Muscle of back (tissue), 3 donors: ENCODE measurements at regions not wholly inside any gene's neighbourhood (a gene's known extent, or its start where the extent isn't known, plus 50 kb on each side); places are given as distances from the start of the nearest gene placed in this dataset.

Experiments
- DNase-seq, 3 donors: peaks; one replicate each; pipeline versions ENCODE4 v3.0.0 to v3.0.0-alpha.2; 2013

DNA sequence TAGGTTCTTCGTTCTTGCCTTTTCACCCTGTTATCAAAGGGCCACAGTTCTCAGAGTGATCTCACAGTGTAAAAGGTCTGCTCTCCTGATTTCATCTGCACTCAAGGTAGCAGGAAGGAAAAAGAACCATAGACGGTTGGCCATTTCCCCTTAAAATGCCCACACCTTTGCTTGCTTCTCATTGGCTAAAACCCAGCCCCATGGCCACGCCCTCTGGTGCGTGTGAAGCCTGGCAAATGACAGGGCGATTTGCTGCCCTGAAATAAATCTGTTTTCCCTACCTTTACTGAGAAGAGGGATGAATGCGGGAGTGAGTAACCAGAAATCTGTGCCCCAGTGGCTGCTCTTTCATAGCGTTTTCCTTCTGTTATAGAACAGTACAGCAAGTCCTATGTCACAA lies 269.3 kb downstream of the POU4F1 start:
- DNase-seq = no peak

DNA sequence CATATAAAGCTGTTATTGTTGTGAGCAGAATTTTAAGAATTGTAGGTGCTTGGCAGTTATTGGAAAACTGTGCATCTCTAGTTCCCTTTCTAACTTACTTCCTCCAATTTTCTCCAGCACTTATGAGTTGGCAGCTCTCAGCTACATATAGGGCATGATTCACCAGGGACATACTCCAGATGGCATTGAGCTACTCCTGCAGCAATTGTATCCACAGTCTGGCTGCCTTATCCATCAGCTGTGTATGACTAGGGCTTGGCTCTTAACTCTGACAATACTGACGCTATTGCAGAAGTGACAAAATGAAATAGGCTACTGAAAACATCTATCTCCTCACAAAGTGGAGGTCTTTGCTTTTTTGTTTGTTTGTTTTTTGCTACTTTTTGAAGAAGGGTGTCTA lies 276.7 kb downstream of the POU4F1 start:
- peak in 1 of 3 donors; percentile 2 for DNase-seq

- no peak for DNase-seq
These were observed 277.8 kb downstream of the POU4F1 start for GRCh38 chr13:78325585-78325984.

- no peak for DNase-seq
These were observed 279.5 kb downstream of the POU4F1 start for GRCh38 chr13:78323848-78324247.

DNA sequence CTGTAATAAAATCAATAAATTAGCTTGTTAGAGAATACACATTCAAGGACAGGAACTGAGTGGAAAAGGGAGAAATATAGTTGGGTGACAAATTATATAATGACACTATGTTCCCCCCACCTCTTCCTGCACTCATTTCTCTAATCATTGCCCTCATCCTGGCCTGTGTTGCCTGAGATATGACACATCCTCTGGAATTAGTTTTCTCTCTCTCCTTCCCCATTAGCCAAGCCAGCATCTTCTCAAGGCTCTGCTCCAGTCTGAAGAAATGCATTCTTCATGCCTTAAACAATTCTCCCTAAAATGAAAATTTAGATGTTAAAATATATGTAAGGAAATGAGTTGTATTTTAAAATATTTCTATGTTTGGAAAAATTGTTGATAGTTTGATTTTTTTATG lies 280.3 kb downstream of the POU4F1 start:
- no peak for DNase-seq

DNA sequence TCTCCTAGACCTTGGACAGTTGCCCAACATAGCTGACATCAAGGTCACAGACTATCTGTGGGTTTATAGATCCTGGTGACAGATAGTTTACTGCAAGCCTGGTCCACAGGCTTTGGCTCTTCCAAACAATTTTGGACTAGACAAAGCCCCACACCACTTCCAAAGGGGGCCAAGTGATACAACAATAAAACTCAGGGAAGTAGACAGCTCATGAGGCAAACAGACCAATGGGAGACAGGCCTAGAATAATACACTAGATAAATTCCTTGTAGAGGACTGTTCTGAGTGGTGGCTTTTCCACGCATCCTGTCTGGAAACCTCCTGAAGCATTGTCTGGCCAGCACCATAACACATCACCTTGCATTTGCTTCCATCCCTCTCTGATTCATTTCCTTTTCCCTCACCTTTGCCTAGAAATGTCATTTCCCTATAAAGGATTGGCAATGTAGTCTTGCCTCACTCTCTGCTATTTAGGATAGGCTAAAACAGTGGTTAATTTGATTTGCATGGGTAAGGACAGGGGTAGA lies 284.2 kb downstream of the POU4F1 start:
- DNase-seq = no peak

GRCh38 chr13:78317030-78317429 lies 286.3 kb downstream of the POU4F1 start:
- DNase-seq = peak; percentile 16 to 52 (median 16)

DNA sequence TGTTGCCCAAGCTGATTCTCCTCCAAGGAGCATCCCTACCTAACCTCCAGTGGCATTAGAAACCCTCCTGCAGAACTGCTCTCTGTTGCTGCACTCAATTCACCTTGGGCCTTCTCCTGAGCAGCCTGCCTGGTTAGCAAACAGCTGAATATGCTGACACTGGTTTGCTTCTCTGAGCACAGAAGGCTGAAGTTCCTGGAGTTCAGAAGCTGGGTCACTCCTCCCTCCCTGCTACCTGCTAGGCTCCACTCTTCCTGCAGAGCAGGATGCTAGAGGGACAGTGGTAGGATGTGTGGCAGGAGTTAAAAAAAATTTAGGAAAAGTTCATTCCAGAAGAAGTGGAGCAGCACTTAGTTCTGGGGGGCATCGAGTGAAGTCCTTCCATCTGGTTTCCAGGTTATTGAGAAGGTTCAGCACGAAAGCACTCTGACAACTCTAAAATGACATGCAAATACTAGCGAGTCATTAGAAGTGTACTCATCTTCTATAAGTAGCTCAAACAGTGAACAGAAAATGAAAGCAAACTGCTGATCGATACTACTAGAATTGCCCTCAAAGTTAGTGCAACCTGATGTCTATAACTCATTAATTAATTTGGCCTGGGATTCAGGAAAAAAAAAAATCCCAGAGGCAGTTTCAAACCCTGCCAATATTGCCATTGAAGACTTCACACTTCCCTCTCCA lies 293.7 kb downstream of the POU4F1 start:
- no peak for DNase-seq

GRCh38 chr13:78306519-78307206 lies 296.7 kb downstream of the POU4F1 start:
- DNase-seq = peak in 1 of 3 donors; percentile 57

- DNase-seq = peak; percentile 54 to 90 (median 77)
These were observed 298.2 kb downstream of the POU4F1 start for GRCh38 chr13:78305171-78305570.

DNA sequence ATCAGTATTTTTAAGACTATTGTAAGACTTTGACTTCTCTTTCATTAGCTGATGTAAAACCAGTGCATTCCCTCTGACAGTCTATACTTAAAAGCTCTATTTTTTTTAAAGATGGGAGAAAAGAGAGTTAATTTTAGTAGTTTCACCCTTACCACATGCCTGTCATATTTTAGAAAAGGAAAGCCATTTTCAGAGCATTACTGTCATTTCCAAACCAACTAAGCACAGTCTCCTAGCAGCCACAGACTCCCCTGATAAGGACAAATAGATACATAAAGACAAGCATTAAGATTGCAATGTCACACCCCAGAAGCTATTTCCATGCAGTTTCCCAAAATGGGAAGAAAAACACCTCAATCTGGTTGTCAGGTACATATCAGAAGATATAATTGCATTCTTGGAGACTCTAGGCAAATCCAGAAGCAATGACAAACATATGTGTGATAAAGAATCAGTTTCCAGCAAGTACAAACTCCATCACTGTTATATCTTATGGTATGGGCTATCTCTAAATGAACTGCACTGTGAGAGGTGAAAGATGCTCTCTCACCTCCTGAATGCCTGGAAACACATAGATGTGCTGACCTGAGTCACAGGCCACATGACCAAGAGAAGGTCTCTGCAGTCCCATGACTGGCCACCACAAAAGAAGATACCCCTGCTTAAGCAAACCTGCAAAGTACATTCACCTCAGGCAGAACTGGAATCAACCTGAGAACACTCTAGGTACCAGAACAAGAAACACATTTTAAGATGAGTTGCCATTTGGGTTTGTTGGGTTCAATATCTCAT lies 303.3 kb downstream of the POU4F1 start:
- no peak for DNase-seq

DNA sequence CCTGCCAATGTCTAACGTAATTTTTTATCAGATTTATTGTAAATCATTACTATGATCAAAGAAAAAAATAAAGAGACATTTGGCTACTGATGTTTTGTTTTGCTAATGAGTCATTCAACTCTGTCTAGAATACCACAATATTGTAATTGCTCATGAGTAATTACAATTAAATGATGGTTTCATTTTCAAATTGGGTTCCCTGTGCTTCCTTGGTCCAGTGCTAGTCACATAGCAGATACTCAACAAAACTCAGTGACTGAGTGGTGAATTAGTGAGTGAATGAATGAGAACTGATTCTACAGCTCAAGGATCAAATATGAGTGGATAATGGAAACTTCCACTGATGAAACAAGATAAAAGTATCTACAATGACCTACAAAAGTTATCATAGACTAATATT lies 304.7 kb downstream of the POU4F1 start:
- no peak for DNase-seq

DNA sequence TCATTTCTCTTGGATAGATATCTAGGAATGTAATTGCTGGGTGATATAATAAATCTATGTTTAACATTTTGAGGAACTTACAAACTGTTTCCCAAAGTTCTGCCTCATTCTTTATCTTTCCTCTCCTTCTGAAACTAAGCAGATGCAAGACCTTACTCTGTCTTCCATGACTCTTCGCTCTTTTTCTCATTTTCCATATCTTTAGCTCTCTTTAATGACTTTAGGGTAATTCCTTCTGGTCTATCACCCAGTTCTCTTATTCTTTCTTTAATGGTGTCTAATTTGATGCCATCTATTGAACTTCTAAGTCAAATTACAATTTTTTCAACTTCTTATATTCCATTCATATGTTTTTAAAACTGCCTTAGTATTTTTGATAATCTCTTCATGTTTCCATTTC lies 316.6 kb downstream of the POU4F1 start:
- no peak for DNase-seq

GRCh38 chr13:78265098-78265497 lies 338.3 kb downstream of the POU4F1 start:
- no peak for DNase-seq

DNA sequence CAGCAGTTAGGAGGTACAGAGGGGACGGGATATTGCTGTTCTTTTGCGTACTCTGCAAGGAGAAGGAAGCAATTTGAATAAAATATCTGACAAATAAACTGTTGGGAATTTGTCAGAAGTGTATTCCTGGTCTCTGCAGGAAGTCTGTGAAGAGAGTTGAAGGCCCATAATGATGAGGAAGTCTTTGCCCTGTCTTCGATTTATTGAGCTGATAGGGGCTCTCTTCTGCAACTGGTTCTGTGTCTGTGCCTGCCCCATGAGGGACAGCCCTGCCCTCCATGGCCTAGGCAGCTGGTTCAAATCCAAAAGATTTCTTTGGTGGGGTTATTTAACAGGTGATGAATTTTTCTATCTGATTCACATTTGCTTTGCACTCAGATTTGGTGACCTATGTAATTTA lies 339.7 kb upstream of the EDNRB start:
- no peak for DNase-seq

DNA sequence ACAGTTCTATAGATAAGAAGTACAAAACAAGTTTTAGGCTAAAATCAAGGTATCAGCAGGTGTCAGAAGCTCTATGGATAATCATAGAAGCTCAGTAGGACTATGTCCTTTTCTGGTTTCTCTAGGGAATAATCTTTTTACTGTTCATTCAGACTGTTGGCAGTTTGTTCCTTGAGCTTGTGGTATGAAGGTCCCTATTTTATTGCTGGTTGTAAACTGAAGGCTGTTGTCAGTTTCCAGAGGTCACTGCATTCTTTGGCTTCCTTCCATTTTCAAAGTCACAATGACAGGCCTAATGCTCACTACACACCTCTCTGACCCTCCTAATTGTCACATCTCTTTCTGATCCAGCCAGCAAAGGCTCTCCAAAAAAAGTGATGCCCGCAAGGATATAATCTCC lies 337.9 kb upstream of the EDNRB start:
- no peak for DNase-seq

- no peak for DNase-seq
These were observed 335.5 kb upstream of the EDNRB start for GRCh38 chr13:78254113-78254512.

GRCh38 chr13:78247362-78247761 lies 328.7 kb upstream of the EDNRB start:
- DNase-seq = no peak

GRCh38 chr13:78241278-78241919 lies 322.8 kb upstream of the EDNRB start:
- DNase-seq = peak in 2 of 3 donors; percentile 2 to 18

DNA sequence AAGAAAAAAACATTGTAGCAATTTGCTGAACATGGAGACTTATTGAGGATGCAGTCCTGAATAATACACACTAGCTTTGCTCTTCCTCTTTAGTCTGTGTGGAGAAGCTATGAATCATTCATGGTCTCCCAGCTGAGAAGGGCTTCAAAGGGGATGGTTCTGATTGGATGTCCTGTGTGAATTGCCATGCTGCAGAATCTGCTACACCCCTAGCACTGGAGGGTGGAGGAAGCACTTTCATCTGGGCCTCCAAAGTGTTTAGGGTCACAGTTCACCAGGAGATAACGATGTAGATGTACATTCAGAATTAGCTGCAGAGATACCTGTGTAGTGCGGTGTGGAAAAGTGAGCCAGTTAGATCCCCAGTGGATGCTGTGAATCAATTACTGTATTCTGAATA lies 321.1 kb upstream of the EDNRB start:
- DNase-seq = no peak

DNA sequence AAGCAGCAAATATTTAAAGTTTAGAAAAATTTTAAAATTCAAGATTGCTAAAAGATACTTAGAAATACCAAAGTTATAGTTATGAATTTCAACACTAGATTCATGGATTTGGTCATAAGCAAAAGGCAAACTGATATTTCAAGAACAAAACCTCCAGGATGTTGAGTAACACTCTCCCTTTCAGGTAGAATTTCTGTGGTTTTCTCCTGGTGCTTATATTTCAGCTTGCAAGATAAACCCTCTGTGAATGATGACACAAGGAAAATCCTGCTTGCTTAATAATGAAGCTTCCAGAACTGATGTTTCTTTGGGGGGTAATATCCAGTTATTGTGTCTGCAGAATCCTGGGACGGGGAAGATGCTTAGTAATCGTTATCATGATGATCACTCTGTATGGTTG lies 320.3 kb upstream of the EDNRB start:
- no peak for DNase-seq

GRCh38 chr13:78228940-78229339 lies 310.3 kb upstream of the EDNRB start:
- DNase-seq = no peak
